ENCODE measurements at regions not wholly inside any gene's neighbourhood (a gene's known extent, or its start where the extent isn't known, plus 50 kb on each side); places are given as distances from the start of the nearest gene placed in this dataset.
A peak's percentile ranks its signal among the peaks of the same experiment; 100 is the strongest.

DNA sequence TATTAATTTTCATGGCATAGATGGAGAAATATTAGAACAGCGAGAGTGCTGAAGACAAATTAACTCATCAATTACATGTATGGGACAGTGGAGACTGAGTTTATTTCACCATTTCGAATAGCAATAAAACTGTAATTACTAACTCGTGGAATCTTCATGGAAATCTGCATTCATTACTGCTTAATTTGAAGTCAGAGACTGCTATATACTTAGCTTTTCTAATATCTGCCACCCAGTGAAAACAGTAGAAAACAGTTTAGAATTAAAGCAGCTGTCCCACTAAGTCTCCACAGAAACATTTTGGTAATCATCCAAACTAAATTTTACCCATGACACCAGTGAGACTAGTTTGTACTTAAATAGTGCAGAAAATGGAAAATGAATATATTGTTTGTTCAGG is 56.8 kb downstream of the IZUMO3 start:
- TF ChIP-seq, protein P1, sequence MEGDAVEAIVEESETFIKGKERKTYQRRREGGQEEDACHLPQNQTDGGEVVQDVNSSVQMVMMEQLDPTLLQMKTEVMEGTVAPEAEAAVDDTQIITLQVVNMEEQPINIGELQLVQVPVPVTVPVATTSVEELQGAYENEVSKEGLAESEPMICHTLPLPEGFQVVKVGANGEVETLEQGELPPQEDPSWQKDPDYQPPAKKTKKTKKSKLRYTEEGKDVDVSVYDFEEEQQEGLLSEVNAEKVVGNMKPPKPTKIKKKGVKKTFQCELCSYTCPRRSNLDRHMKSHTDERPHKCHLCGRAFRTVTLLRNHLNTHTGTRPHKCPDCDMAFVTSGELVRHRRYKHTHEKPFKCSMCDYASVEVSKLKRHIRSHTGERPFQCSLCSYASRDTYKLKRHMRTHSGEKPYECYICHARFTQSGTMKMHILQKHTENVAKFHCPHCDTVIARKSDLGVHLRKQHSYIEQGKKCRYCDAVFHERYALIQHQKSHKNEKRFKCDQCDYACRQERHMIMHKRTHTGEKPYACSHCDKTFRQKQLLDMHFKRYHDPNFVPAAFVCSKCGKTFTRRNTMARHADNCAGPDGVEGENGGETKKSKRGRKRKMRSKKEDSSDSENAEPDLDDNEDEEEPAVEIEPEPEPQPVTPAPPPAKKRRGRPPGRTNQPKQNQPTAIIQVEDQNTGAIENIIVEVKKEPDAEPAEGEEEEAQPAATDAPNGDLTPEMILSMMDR (conservative IDR thresholded peaks at IDR 0.05; ENCODE audit: control insufficient read depth, insufficient read depth, low read depth, low read length), result no peak
- no peak for DNase-seq (ENCODE audit: low read depth)
- no peak overlapping the region for H3K4me3 ChIP-seq (ENCODE audit: control insufficient read depth, low read depth, low read length)

DNA sequence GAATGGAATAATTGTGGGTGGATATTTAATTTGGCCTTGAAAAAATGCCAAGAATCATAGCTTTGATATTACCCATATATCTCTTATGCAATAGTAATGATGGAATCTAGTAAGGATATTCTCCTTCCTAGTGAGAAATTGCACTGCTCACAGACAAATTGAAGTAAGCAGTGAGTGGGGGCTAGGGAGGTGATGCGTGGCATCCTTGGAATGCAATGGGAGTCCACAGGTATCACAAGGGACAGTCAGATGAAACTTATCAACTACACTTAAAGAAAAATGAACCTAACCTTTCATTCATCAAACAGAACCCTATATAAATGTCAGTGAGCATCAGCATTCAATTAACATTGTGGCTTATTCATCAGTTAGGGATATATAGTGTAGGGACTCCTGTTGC is 57.8 kb downstream of the IZUMO3 start:
- TF ChIP-seq, protein P1 (conservative IDR thresholded peaks at IDR 0.05; ENCODE audit: control insufficient read depth, insufficient read depth, low read depth, low read length), result no peak
- no peak for DNase-seq (ENCODE audit: low read depth)
- no peak overlapping the region for H3K4me3 ChIP-seq (ENCODE audit: control insufficient read depth, low read depth, low read length)

DNA sequence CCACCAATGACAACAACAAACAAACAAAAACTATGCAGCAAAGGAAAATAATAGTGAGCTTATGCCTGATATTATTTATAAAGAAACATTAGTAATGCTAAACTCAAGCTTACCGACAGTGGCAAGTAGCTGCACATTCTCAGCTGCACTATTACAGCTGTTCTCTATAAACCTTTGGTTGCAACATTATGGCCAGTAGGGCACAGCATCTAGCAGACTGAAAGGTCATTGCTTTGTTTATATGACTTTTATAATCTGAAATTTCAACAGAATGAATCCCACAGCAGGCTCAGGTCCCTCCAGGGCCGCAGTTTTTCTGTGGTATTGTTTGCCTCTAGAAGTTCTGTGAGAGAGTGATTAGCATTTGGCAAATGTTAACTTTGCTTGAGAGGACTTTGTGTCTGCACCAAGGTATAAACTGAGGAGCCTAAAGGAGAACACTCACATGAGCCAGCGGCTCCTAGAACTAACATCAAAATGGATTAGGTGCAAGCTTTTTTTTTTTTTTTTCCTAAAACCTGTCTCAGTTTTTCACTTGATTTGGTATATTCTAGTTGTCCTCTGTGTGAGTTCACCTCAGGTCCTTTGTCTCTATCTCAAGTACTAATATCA is 58.3 kb downstream of the IZUMO3 start:
- no peak overlapping the region for H3K4me3 ChIP-seq (ENCODE audit: control insufficient read depth, low read depth, low read length)
- TF ChIP-seq, protein P1 (conservative IDR thresholded peaks at IDR 0.05; ENCODE audit: control insufficient read depth, insufficient read depth, low read depth, low read length), result no peak
- DNase-seq (ENCODE audit: low read depth), result peak; percentile 27

DNA sequence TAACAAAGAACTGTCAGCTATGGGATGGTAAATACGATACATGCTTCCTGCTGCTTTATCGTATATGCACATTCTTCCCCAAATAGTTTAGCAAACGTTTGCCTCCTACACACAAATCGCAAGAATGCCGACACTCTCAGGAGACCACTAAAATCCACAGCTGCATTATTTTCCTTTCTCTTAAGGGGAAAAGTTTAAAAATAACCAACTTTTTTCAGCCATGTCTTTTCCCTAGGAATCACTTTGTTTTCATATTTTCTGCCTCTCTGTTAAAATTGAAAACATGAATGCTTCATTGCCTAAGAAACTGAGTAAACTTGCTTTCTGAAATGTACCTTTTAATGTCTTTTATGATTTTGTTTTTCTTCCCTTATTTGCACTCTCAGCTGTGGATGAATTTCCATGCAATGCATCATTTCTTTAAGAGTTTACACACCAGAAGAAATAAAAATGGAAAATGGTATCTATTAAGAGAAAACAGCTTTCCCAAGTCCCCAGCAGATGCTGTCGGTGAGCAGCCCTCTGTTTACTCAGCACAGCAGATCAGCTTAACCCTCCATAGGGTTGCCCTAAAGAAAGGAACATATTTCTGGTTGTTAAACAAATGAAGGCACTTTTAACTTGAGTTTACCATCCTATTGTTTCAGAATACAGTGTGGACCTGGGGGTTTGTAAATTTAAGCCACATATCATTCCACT is 66.2 kb downstream of the IZUMO3 start:
- TF ChIP-seq, protein P1 (conservative IDR thresholded peaks at IDR 0.05; ENCODE audit: control insufficient read depth, insufficient read depth, low read depth, low read length), result no peak
- no peak overlapping the region for H3K4me3 ChIP-seq (ENCODE audit: control insufficient read depth, low read depth, low read length)
- peak; percentile 8 for DNase-seq (ENCODE audit: low read depth)

DNA sequence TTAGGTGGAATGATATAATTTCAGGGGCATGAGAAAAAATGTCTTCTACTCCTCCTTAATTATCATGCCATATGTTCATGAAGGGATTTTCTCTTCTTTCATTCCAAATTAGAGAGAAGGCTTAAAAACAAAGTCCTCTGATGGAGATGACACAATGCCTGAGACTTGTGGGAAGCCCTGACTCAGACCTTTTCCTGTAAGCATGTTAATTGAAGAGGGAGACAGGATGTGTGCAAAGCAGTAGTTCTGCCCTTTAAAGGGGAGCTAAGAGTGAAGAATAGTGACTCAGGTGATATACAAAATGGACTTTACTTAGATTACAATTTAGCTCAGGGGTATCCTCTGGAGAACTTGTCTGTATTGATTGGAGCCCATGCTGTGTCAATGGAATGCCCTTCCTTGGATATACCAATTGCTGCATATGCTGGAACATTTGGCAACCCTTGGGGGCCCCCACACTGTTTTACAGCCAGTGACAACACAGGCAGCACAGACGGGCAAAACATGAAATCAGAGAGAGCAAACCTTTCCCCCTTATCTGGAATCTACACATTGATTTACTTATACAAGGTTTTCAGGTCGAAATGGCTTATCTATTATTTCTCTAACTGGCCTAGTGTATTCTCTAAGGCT is 81.3 kb downstream of the IZUMO3 start:
- peak; percentile 63 for DNase-seq (ENCODE audit: low read depth)
- TF ChIP-seq, protein P1 (conservative IDR thresholded peaks at IDR 0.05; ENCODE audit: control insufficient read depth, insufficient read depth, low read depth, low read length), result no peak
- no peak overlapping the region for H3K4me3 ChIP-seq (ENCODE audit: control insufficient read depth, low read depth, low read length)

DNA sequence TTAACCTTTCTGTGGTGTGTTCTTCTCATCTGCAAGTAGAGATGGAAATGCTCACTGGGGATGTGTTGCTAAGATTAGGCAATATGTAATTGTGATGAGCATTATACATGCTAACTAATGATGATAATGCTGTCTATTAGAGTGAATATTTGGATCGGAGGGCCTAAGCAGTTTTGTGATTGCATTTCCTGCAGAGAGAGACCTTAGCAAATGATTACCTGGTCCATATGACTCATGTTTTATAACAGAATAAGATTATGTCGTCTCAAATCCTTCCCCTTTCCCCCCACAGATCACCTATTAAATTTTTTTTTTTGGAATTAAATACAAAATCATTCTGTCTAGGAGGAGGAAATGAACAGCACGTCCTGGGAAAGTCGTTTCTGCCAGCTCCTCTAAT is 82.7 kb downstream of the IZUMO3 start:
- no peak overlapping the region for H3K4me3 ChIP-seq (ENCODE audit: control insufficient read depth, low read depth, low read length)
- TF ChIP-seq, protein P1 (conservative IDR thresholded peaks at IDR 0.05; ENCODE audit: control insufficient read depth, insufficient read depth, low read depth, low read length), result no peak
- DNase-seq (ENCODE audit: low read depth), result no peak
